Stimulated activated naive CD8-positive, alpha-beta T cell treated with anti-CD3 and anti-CD28 coated beads, Interleukin-15, amount 100 ng/mL, for 72 hours (primary cell): ENCODE measurements at regions not wholly inside any gene's neighbourhood (a gene's known extent, or its start where the extent isn't known, plus 50 kb on each side); places are given as distances from the start of the nearest gene placed in this dataset.
A peak's percentile ranks its signal among the peaks of the same experiment; 100 is the strongest.

Experiments
- ATAC-seq: fragments of 150-1000 bp; cut with Tn5 transposase; 2 replicates; pipeline ENCODE4 v1.10.0; 2021; ENCODE audit warnings: mild to moderate bottlenecking, moderate library complexity
- DNase-seq, 2 donors: peaks; one replicate each; pipeline ENCODE4 v3.0.0; 2021 to 2022
- H3K27ac Mint-ChIP-seq, 2 donors: one replicate each; pipeline ENCODE4 v1.8.0; 2022; ENCODE audit warnings: mild to moderate bottlenecking in 2 of 2, mixed read lengths in 2 of 2, moderate library complexity in 2 of 2
- H3K27me3 Mint-ChIP-seq: one replicate; pipeline ENCODE4 v1.8.0; 2022; ENCODE audit warnings: mixed read lengths
- H3K4me1 Mint-ChIP-seq: one replicate; pipeline ENCODE4 v1.8.0; 2022; ENCODE audit warnings: mild to moderate bottlenecking, mixed read lengths
- H3K4me3 Mint-ChIP-seq, 2 donors: one replicate each; pipeline ENCODE4 v1.8.0; 2022; ENCODE audit warnings: mild to moderate bottlenecking in 2 of 2, mixed read lengths in 2 of 2, moderate library complexity in 1 of 2
- H3K9me3 Mint-ChIP-seq, 2 donors: one replicate each; pipeline ENCODE4 v1.8.0; 2022; ENCODE audit warnings: mixed read lengths in 2 of 2

- Mint-ChIP-seq H3K27me3 (no peaks in the 10 kb centered on the region), H3K27ac (peak overlapping the region in 1 of 2 donors; percentile 13), H3K9me3 (no peaks in the 10 kb centered on the region), H3K4me3 (no peak overlapping the region), H3K4me1 (no peaks in the 10 kb centered on the region)
- ATAC-seq (no peak), DNase-seq (no peak)
These were observed 265.2 kb downstream of the GADD45G start for GRCh38 chr9:89869793-89870580.

GRCh38 chr9:89871871-89872331 lies 267.1 kb downstream of the GADD45G start:
- Mint-ChIP-seq H3K9me3 (no peaks in the 10 kb centered on the region), H3K4me1 (no peaks in the 10 kb centered on the region), H3K27me3 (no peaks in the 10 kb centered on the region), H3K4me3 (no peak overlapping the region), H3K27ac (no peak overlapping the region)
- ATAC-seq (no peak), DNase-seq (no peak)

GRCh38 chr9:89872426-89872912 lies 267.7 kb downstream of the GADD45G start:
- Mint-ChIP-seq H3K4me3 (no peak overlapping the region), H3K27me3 (no peaks in the 10 kb centered on the region), H3K9me3 (no peaks in the 10 kb centered on the region), H3K27ac (peak overlapping the region in 1 of 2 donors; percentile 80), H3K4me1 (no peaks in the 10 kb centered on the region)
- DNase-seq (no peak), ATAC-seq (no peak)

GRCh38 chr9:89872913-89873707 lies 268.3 kb downstream of the GADD45G start:
- Mint-ChIP-seq H3K9me3 (no peaks in the 10 kb centered on the region), H3K4me1 (no peaks in the 10 kb centered on the region), H3K27ac (peak overlapping the region in 1 of 2 donors; percentile 56), H3K27me3 (no peaks in the 10 kb centered on the region), H3K4me3 (no peak overlapping the region)
- ATAC-seq, result no peak
- no peak for DNase-seq

GRCh38 chr9:89873801-89874200 lies 269.0 kb downstream of the GADD45G start:
- Mint-ChIP-seq H3K27me3 (no peaks in the 10 kb centered on the region), H3K9me3 (no peaks in the 10 kb centered on the region), H3K27ac (no peak overlapping the region), H3K4me1 (no peaks in the 10 kb centered on the region), H3K4me3 (no peak overlapping the region)
- no peak for ATAC-seq
- DNase-seq, result no peak

GRCh38 chr9:89874351-89875321 lies 269.8 kb downstream of the GADD45G start:
- no peaks in the 10 kb centered on the region for H3K9me3 Mint-ChIP-seq
- no peaks in the 10 kb centered on the region for H3K4me1 Mint-ChIP-seq
- DNase-seq (no peak), ATAC-seq (no peak)
- H3K27ac Mint-ChIP-seq, result no peak overlapping the region
- no peak overlapping the region for H3K4me3 Mint-ChIP-seq
- H3K27me3 Mint-ChIP-seq, result no peaks in the 10 kb centered on the region

- no peaks in the 10 kb centered on the region for H3K4me1 Mint-ChIP-seq
- H3K4me3 Mint-ChIP-seq, result no peak overlapping the region
- ATAC-seq (no peak), DNase-seq (no peak)
- no peaks in the 10 kb centered on the region for H3K9me3 Mint-ChIP-seq
- no peaks in the 10 kb centered on the region for H3K27me3 Mint-ChIP-seq
- no peak overlapping the region for H3K27ac Mint-ChIP-seq
These were observed 272.5 kb downstream of the GADD45G start for GRCh38 chr9:89877051-89878002.

- DNase-seq, result no peak
- Mint-ChIP-seq H3K9me3 (no peaks in the 10 kb centered on the region), H3K4me3 (no peak overlapping the region), H3K27ac (no peak overlapping the region), H3K27me3 (no peaks in the 10 kb centered on the region), H3K4me1 (no peaks in the 10 kb centered on the region)
- no peak for ATAC-seq
These were observed 273.2 kb downstream of the GADD45G start for GRCh38 chr9:89878003-89878411.

GRCh38 chr9:89878687-89879086 lies 273.9 kb downstream of the GADD45G start:
- Mint-ChIP-seq H3K9me3 (no peaks in the 10 kb centered on the region), H3K4me1 (no peaks in the 10 kb centered on the region), H3K4me3 (no peak overlapping the region), H3K27ac (peak overlapping the region in 1 of 2 donors; percentile 2), H3K27me3 (no peaks in the 10 kb centered on the region)
- ATAC-seq (no peak), DNase-seq (peak in 1 of 2 donors; percentile 4)

GRCh38 chr9:89879276-89879675 lies 274.5 kb downstream of the GADD45G start:
- Mint-ChIP-seq H3K4me1 (no peaks in the 10 kb centered on the region), H3K4me3 (no peak overlapping the region), H3K27me3 (no peaks in the 10 kb centered on the region), H3K9me3 (no peaks in the 10 kb centered on the region), H3K27ac (no peak overlapping the region)
- ATAC-seq (no peak), DNase-seq (peak in 1 of 2 donors; percentile 3)

- no peaks in the 10 kb centered on the region for H3K9me3 Mint-ChIP-seq
- no peak overlapping the region for H3K27ac Mint-ChIP-seq
- no peak for ATAC-seq
These were observed 274.9 kb downstream of the GADD45G start for GRCh38 chr9:89879701-89880100.

GRCh38 chr9:89880161-89880560 lies 275.3 kb downstream of the GADD45G start:
- Mint-ChIP-seq H3K4me3 (no peak overlapping the region), H3K27me3 (no peaks in the 10 kb centered on the region), H3K27ac (no peak overlapping the region), H3K4me1 (no peaks in the 10 kb centered on the region), H3K9me3 (no peaks in the 10 kb centered on the region)
- ATAC-seq (no peak), DNase-seq (no peak)

More at GRCh38 chr9:89879701-89880100, 274.9 kb downstream of the GADD45G start:
- Mint-ChIP-seq H3K4me3 (no peak overlapping the region), H3K27me3 (no peaks in the 10 kb centered on the region), H3K4me1 (no peaks in the 10 kb centered on the region)
- DNase-seq, result no peak

GRCh38 chr9:89880721-89881120 lies 275.9 kb downstream of the GADD45G start:
- Mint-ChIP-seq H3K4me3 (no peak overlapping the region), H3K9me3 (no peaks in the 10 kb centered on the region), H3K27me3 (no peaks in the 10 kb centered on the region), H3K4me1 (no peaks in the 10 kb centered on the region), H3K27ac (no peak overlapping the region)
- no peak for ATAC-seq
- DNase-seq, result no peak

- no peaks in the 10 kb centered on the region for H3K4me1 Mint-ChIP-seq
- no peaks in the 10 kb centered on the region for H3K27me3 Mint-ChIP-seq
- ATAC-seq (peak; percentile 42), DNase-seq (no peak)
- H3K27ac Mint-ChIP-seq, result no peak overlapping the region
- no peaks in the 10 kb centered on the region for H3K9me3 Mint-ChIP-seq
- no peak overlapping the region for H3K4me3 Mint-ChIP-seq
These were observed 276.6 kb downstream of the GADD45G start for GRCh38 chr9:89881431-89881830.
